HG02798 (cell line): ENCODE measurements at regions not wholly inside any gene's neighbourhood (a gene's known extent, or its start where the extent isn't known, plus 50 kb on each side); places are given as distances from the start of the nearest gene placed in this dataset.
"Not testable (repeated sequence)": the region's sequence is repeated elsewhere in the genome, so short reads cannot be mapped to it uniquely, and the experiment has no call there.

Source experiments
- ATAC-seq: cut with Tn5 transposase; IDR thresholded peaks from one replicate; pipeline ENCODE4 v1.9.1; 2021; ENCODE audit warnings: mild to moderate bottlenecking; ENCODE audit not compliant: unreplicated experiment, poor library complexity

DNA sequence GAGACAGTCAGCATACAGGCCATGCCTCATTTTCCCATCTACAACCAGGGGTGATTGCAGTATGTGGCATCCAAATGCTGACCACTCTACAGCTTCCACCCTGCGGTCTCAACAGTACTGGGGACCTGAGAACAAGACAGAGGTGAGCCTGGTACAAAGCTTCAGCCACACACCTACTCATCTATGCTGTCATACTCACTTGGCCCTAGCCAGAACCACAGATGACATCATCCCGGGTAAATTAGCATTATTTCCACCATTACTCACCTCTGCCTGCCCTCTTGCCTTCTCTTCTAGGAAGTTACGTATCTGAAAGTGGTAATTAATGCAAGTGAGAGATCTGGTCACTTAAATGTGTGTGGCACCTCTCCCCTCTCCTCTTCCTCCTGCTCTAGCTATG is 208.2 kb upstream of the ARL4C start:
- ATAC-seq = no peak

DNA sequence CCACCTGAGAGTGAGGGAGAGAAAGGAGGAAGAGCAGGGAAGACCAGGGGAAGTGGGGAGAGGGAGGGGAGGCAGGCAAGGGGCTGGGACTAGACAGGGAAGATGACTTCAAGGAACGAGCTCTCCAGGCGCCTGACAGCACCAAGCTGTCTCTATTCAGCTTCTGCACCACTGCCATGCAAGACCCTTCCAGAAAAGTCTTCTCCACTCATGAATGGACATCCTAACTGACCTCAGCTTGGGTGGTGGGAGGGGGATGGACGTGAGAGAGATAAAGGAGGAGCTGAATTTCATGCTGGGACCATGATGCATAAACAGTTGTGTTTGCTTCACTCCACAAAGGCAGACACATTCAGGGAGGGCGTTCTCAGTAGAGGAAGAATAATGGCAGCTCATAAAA is 206.4 kb upstream of the ARL4C start:
- ATAC-seq = no peak

DNA sequence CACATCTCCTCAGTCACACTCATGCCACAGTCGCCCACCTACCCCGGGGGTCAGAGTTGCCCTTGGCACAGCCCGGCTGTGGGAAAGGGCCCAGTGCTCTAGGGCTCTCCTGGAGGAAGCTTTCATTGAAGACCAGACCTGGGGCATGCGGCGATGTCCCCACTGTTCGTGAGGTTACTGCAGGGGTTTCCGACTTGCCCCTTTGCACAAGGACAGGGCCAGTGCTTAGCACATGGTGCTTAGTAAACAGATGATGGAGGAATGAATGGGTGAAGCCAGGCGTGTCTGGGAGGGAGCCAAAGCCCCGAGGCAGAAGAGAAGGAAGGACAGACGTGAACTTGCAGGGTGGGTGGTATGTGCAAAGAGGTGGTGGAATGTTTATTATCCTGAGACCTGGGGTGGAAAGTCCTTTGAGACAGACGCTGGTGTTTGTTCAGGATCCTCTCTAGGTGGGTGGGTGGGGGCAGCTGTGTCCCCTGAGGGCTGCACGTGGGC is 205.9 kb upstream of the ARL4C start:
- no peak for ATAC-seq

DNA sequence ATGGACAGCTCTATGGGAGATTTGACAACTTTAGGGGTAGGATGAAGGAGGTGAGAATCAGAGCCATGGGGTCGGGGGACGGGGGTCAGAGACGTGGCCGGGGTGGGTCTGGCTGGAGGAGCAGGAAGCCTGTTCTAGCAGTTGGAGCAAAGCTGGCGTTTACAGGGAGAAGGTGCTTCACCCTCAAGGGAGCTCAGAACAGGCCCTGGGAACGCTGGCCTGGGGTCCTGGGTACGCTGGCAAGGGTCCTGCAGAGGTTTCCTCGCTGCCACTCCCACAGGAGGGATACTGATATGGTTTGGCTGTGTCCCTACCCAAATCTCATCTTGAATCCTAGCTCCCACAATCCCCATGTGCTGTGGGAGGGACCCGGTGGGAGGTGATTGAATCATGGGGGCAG is 205.0 kb upstream of the ARL4C start:
- no peak for ATAC-seq

DNA sequence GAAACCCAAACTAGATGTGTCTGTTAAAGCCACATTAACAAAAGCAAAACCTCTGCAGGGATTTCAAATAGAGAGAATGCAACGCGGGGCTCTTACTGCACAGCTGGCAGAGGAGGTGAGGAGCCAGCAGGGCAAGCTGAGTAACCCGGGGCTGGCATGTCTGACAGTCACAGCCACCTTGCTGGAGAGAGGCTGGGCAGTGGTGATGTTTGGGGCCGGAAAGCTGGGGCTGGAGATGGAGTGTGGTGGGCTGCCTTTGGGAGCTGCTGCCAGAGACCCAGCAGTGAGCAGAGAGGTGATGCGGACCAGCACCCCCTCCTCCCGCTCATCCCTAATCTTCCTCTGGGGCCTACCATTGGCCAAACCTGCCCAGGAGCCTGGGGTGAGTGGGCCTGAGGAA is 204.5 kb upstream of the ARL4C start:
- ATAC-seq = no peak

DNA sequence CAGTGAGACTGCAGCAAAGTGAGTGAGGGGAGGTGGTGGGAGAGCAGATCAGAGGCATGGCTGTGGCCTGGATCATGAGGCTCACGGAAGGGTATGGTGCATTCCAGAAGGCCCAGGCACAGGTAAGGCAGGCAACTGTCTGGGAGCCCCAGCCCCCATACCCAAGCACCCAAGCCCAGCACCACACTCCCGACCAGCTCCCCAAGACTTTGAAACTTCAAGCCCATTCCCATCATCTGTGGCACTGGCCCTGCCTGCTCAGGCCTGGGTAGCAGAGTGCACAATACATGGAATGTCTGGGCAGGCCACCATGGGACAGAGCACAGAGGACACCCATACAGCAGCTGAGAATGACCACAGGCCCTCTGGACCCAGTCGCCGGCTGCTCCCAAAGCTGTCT is 202.6 kb upstream of the ARL4C start:
- ATAC-seq = no peak

DNA sequence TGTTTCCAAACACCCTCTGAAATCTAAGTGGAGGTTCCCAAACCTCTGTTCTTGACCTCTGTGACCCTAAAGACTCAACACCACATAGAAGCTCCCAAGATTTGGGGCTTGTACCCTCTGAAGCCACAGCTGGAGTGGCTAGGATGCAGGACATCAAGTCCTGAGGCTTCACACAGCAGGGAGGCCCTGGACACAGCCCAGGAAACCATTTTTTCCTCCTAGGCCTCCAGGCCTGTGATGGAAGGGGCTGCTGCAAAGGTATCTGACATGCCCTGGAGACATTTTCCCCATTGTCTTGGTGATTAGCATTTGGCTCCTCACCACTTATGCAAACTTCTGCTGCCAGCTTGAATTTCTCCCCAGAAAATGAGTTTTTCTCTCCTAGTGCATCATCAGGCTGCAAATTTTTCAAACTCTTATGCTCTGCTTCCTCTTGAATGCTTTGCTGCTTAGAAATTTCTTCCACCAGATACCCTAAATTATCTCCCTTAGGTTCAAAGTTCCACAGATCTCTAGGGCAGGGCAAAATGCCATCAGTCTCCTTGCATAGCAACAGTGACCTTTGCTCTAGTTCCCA is 200.5 kb upstream of the ARL4C start:
- not testable (repeated sequence) for ATAC-seq

DNA sequence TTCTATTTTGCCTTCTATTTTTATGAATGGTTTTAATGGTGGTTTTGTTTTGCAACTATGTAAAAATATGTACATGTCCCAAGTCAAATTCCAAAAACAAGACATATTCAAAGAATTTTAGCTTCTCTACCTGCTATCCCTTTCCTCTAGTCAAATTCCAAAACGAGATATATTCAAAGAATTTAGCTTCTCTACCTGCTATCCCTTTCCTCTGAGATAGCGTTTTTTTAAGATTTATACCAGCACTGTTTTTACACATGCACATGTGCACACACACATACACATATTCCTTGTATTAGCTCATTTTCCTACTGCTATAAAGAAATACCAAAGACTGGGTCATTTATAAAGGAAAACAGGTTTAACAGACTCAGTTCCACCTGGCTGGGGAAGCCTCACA is 199.1 kb upstream of the ARL4C start:
- no peak for ATAC-seq

DNA sequence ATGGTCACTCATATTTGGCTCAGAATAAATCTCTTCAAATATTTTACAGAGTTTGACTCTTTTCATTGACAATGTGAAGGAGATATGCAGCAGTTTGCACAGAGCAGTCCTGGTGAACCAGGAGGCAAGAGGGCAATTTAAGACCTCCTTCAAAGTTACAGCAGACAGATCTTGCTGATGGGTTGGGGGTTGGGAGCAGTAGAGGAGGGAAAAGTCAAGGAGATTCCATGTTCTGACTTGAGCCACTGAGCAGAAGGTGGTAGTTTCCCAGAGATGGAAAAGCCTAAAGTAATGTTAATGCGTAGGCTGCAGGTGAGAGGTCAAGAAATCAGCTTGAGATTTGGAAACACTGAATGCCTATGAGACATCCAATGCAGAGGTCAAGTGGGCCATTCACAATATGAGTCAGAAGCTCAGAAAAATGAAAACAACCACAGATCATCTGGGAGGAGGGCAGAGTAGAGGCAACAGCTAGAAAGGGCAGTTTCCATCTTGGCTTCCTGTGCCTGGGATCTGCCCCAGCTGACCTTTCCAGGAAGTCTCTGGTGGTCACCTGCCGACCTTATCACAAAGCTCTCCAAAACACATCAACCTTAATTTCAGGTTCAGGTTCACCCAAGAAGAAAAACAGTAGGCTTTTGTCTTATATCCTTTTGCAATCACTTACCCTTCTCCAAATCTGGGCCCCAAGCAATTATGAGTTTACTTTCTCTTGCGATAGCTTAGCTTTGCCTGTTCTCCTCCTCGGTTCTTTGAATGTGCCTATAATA is 197.5 kb upstream of the ARL4C start:
- no peak for ATAC-seq

DNA sequence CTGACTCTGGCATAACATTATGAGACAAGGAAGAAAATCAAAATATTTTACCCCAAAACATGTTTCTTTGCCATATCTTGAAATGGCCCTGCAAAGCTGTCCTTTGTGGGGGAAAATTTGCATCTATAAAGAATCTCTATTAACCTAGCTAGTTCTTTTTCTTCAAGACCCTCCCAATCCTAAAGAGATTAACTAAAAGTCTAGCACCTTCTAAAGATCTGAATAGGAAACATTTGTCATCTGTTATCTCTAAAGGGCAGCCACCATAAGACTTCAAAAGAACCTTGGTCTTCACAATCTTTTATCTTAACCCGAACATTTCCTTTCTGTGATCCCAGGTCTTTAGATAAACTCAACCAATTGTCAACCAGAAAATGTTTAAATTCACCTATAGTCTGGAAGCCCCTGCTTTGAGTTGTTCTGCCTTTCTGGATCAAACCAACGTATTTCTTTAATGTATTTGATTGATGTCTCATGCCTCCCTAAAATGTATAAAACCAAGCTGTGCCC is 196.9 kb upstream of the ARL4C start:
- ATAC-seq = not testable (repeated sequence)

DNA sequence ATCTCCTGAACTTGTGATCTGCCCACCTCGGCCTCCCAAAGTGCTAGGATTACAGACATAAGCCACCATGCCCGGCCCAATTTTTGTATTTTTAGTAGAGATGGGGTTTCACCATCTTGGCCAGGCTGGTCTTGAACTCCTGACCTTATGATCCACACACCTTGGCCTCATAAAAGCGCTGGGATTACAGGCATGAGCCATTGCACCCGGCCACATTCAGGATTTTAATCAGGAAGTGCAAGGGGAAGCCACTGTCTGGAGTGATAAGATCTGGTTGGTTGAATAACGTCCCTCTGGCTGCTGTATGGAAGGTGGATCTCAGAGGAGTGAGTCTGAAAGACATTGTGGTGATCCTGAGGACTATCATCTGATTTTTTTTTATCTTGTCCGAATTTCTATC is 196.3 kb upstream of the ARL4C start:
- not testable (repeated sequence) for ATAC-seq

DNA sequence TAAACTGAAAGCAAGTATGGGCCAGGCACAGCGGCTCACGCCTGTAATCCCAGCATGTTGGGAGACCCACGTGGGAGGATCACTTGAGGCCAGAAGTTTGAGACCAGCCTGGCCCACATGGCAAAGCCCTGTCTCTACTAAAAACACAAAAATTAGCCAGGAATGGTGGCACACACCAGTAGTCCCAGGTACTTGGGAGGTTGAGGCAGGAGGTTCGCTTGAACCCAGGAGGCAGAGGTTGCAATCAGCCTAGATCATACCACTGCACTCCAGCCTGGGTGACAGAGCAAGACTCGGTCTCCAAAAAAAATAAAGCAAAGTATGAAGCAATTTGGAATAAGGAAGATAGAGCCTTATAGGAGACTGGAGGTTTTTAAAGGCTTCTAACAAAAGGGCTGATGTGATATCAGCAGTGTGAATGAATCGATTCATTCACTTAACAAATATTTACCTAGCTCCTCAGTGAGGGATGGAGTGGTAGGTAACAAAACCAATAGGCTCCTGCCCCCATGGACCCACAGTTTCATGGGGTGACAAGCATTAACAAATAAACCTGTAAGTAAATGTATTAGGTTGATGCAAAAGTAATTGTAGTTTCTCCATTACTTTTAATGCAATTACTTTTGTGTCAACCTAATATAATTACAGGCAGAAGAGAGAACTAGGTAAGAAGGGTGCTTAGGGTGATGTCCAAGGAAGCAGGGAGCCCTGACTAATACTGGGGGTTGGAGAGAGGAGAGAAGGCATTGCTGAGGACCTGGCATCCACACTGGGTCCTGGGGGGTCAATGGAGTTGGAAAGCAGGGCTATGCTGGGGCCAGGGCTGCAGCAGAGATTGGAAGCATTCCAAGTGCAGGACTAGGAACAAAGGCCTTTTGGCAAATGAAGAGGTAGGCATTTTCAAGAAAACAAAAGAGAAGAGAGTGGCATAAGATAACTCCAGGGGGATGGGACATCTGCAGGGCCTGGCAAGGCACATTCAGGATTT is 195.4 kb upstream of the ARL4C start:
- no peak for ATAC-seq

DNA sequence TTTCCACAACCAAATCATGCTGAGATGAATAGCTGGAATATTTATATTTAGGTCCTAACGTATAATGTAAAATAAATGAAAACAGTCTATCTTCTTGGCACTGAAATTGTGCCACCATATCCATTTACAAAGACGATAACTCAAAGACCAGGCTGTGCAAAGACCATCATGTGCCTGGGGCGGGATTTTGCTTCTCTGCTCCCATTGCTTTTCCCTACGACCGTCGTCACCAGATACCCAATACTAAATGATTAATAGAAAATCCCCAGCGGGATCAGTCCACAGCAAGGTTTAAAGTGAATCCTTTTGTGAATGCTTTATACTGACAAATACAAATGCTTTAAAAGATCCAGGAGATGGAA is 194.3 kb upstream of the ARL4C start:
- ATAC-seq = no peak

DNA sequence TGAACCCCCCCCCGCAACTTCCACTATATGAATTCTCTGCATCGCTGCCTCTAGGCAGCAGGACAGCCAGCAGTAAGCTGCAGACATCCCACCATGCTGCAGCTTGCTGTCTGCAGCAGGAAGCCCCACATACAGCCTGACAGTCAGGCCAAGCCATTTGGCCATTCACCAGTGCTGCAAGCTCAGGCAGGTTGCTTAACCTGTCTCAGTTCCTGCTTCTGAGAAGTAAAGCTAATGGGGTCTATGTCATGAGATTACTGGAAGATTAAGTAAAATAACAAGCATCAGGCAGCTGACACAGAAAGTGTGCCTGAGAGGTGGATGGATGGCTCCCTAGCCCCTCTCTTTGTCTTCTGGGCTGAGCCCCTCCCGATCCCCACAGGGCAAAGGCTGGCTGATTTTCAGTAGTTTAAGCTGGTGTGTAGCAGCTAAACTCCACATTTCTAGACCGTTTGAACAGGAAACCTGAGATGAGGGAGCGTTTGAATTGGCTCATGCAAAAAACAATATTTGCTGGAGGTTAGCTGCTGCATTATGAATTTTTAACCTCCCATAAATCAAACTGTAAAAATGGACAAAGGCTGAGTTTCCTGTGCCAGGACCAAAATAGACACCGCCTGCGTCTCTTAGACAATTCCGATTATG is 193.8 kb upstream of the ARL4C start:
- ATAC-seq = no peak

DNA sequence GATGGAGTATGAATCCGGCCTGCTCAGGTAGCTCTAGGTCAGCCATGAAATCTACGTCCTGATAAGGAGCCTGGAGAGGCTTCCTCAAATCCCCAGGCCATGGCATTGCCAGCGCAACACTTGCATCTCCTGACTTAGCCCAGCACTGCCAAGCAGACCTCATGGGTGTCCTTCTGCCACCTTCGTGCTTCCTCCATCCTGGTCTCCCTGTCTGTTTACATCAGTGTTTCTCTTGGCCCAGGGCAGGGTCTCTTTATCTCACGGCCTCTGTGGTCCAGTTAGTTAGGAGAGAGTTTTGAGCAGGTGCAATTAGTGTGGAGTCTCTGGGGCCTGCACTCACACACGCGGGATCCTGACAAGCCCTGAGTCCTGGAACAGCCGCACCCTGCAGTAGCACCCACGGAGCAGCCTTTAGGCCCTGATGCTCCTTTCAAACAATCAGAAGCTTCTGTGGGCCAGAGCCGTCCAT is 193.1 kb upstream of the ARL4C start:
- no peak for ATAC-seq

DNA sequence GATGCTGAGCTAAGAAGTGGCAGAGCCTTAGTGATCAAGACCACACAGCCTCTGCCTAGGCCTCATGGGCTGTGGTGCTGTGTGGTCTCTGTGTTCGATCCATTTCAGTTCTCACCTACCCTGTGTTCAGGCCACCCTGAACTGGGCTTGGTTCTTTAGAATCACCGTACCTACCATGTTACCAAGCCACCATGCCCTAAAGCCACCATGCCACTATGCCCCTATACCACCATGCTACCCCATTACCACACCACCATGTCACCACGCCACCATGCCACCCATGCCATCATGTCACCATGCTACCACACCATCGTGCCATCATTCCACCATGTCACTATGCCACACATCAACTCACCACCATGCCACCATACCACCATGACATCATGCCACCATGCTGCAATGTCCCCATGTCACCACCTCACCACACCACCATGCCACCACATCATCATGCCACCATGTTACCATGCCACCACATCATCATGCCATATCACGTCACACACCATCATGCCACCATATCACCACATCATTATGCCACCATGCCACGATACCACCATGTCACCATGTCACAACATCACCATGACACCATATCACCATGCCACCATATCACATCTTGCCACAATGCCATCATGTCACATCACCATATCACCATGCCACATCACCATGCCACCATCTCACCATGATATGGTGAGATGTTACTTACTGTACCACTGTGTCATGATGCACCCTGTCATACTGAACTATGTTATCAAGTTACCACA is 191.0 kb upstream of the ARL4C start:
- ATAC-seq = no peak

DNA sequence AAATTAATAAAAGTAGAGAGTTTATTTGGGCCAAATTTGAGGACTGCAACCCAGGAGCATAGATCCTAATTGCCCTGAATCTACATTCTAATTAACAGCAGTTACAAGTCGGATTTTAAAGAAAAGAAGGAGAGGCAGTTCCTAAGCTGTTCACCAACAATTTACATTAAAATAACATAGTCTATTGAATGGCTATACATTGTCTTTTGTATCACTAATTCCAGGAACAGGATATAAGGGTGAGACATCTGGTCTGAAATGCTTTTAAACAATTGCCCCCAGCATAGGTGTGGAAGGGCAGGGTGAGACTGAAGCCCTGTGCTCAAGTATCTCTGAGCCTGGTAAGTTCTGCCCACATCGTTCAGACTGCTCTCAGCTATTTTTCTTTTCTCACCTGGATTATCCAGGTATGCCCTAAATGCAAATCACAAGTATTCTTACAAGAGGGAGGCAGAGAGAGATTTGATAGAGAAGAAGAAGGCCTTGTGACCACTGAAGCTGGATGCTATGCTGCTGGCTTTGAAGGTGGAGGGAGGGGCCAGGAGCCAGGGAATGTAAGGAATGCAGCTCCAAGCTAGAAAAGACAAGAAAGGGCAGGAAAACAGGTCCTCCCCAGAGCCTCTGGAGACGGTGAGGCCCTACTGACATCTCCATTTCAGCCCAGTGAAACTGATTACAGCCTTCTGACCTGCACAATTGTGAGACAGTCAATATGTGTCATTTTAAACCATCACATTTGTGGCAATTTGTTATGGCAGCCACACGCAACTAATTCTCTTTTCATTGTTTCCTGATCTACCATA is 189.4 kb upstream of the ARL4C start:
- no peak for ATAC-seq

DNA sequence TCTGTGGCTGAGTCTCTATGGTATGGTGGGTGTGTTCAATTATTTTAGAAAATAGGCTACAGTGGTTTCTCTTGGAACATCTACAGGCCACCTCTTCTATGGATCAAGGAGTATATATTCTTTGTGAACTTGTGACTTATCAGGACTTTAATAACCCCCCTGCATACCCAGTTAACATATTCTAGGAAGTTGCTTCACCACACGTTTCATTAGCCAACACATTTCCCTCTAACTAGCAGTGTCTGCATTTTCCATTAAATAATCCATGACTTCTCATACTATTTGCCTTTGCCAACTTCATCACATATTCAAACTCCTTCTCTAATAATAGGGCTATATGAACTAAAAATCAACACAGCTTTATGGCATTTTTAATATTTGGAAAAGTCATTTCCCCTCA is 187.6 kb upstream of the ARL4C start:
- ATAC-seq = no peak

DNA sequence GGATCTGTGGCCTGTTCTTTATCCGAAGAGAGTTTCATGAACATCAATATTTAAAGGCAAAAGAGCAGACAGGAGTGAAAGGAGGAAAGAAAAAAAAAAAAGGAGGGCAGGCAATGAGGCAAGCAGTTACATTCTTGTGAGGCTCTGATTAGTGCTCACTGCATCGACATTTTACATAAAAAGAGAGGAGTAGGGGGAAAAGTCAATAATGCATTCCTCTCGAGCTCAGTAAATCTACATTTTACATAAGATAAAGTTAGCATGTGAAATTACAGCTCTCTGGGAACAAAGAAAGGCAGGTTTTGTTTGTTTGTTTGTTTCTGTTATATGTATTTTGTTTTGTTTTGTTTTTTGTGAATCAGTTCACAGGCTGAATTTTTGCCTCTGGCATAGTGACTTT is 187.1 kb upstream of the ARL4C start:
- no peak for ATAC-seq
